Astrocyte (in vitro differentiated cells and primary cell): ENCODE measurements at regions not wholly inside any gene's neighbourhood (a gene's known extent, or its start where the extent isn't known, plus 50 kb on each side); places are given as distances from the start of the nearest gene placed in this dataset.

Experiments
- DNase-seq: peaks from one replicate; pipeline ENCODE4 v3.0.0-alpha.2; 2010; ENCODE audit warnings: low read depth
- FAIRE-seq: peaks from 2 replicates; lab custom pipeline; 2011; peaks lifted over from hg19 to GRCh38; lab: Jason Lieb, UNC
- H2AFZ ChIP-seq: 2 replicates; pipeline ENCODE4 v1.6.0; 2012; ENCODE audit warnings: low read depth, low read length, inconsistent platforms
- H3K27ac ChIP-seq: 2 replicates; pipeline ENCODE4 v1.5.1; 2011; ENCODE audit warnings: low read depth, low read length, inconsistent platforms
- H3K27me3 ChIP-seq: 2 replicates; pipeline ENCODE4 v1.6.0; 2011; ENCODE audit warnings: low read length, inconsistent platforms; ENCODE audit not compliant: insufficient read depth
- H3K36me3 ChIP-seq: 2 replicates; pipeline ENCODE4 v1.5.1; 2011; ENCODE audit warnings: low read length, inconsistent platforms; ENCODE audit not compliant: insufficient read depth
- H3K4me1 ChIP-seq: 2 replicates; pipeline ENCODE4 v1.5.1; 2011; ENCODE audit warnings: low read length, inconsistent platforms; ENCODE audit not compliant: insufficient read depth
- H3K4me2 ChIP-seq: 2 replicates; pipeline ENCODE4 v1.6.0; 2012; ENCODE audit warnings: low read length, inconsistent platforms
- H3K4me3 ChIP-seq: 2 replicates; pipeline ENCODE4 v1.5.1; 2011; ENCODE audit warnings: low read depth, mild to moderate bottlenecking, low read length, inconsistent platforms; ENCODE audit not compliant: insufficient read depth
- H3K79me2 ChIP-seq: 2 replicates; pipeline ENCODE4 v1.6.0; 2012; ENCODE audit warnings: mild to moderate bottlenecking, low read length, inconsistent platforms; ENCODE audit not compliant: insufficient read depth
- H3K9ac ChIP-seq: 2 replicates; pipeline ENCODE4 v1.6.0; 2012; ENCODE audit warnings: mild to moderate bottlenecking, low read length, inconsistent platforms
- H3K9me3 ChIP-seq: 2 replicates; pipeline ENCODE4 v1.5.1; 2012; ENCODE audit warnings: low read depth, mild to moderate bottlenecking, low read length, inconsistent platforms; ENCODE audit not compliant: insufficient read depth
- H4K20me1 ChIP-seq: 2 replicates; pipeline ENCODE4 v1.6.0; 2012; ENCODE audit warnings: low read length, inconsistent platforms; ENCODE audit not compliant: insufficient read depth
- H3K27ac Mint-ChIP-seq: one replicate; pipeline ENCODE4 v1.8.0; 2021; ENCODE audit warnings: mild to moderate bottlenecking, mixed read lengths; ENCODE audit not compliant: unreplicated experiment
- H3K27me3 Mint-ChIP-seq: one replicate; pipeline ENCODE4 v1.8.0; 2021; ENCODE audit warnings: low read depth, mixed read lengths; ENCODE audit not compliant: unreplicated experiment
- H3K36me3 Mint-ChIP-seq: one replicate; pipeline ENCODE4 v1.8.0; 2021; ENCODE audit warnings: low read depth, mixed read lengths; ENCODE audit not compliant: unreplicated experiment
- H3K4me1 Mint-ChIP-seq: one replicate; pipeline ENCODE4 v1.8.0; 2021; ENCODE audit warnings: low read depth, mixed read lengths; ENCODE audit not compliant: unreplicated experiment
- H3K4me3 Mint-ChIP-seq: one replicate; pipeline ENCODE4 v1.8.0; 2021; ENCODE audit warnings: mild to moderate bottlenecking, moderate library complexity, mixed read lengths; ENCODE audit not compliant: unreplicated experiment
- H3K9me3 Mint-ChIP-seq: one replicate; pipeline ENCODE4 v1.8.0; 2021; ENCODE audit warnings: mild to moderate bottlenecking, mixed read lengths; ENCODE audit not compliant: unreplicated experiment
- EZH2 ChIP-seq: IDR thresholded peaks from 2 replicates; pipeline ENCODE4 v1.6.1; 2012; ENCODE audit warnings: mild to moderate bottlenecking, low read length, inconsistent platforms; ENCODE audit not compliant: insufficient read depth
- TF ChIP-seq, protein P1 (sequence below): IDR thresholded peaks from 2 replicates; pipeline ENCODE4 v1.5.1; 2011; ENCODE audit warnings: low read depth, mild to moderate bottlenecking, inconsistent platforms, low read length, moderate library complexity; ENCODE audit not compliant: insufficient read depth

DNA sequence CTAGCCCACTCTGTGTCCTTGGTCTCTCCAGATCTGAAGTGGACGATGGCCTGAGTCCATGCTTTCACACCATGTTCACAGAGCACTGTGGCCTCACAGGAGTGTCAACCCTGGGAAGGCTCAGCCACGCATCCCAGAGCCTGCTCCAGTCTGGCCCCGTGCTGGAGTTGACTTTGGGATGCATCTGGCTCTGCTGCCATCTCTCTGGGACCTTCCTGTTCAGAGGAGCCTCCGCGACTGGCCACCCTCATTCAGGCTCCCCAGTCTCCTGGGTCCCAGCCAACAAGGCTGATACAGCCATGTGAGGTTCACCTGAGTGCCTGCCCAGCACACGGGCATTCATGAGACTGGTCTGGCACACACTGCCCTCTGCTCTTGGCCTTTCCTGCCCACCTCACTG, 199.7 kb upstream of the RAB6C start:
- Histone ChIP-seq H3K9ac (no peak overlapping the region), H3K9me3 (no peaks in the 10 kb centered on the region), H2AFZ (no peak overlapping the region), H3K4me1 (no peaks in the 10 kb centered on the region), H3K27me3 (no peaks in the 10 kb centered on the region), H3K4me3 (no peak overlapping the region), H4K20me1 (no peaks in the 10 kb centered on the region), H3K36me3 (no peaks in the 10 kb centered on the region), H3K27ac (no peak overlapping the region), H3K4me2 (no peak overlapping the region), H3K79me2 (no peaks in the 10 kb centered on the region)
- DNase-seq: no peak
- Mint-ChIP-seq H3K36me3 (no peaks in the 10 kb centered on the region), H3K4me3 (no peak overlapping the region), H3K9me3 (no peaks in the 10 kb centered on the region), H3K4me1 (no peaks in the 10 kb centered on the region), H3K27me3 (peaks cover 31% of the 10 kb centered on the region), H3K27ac (no peak overlapping the region)
- TF ChIP-seq, protein P1, sequence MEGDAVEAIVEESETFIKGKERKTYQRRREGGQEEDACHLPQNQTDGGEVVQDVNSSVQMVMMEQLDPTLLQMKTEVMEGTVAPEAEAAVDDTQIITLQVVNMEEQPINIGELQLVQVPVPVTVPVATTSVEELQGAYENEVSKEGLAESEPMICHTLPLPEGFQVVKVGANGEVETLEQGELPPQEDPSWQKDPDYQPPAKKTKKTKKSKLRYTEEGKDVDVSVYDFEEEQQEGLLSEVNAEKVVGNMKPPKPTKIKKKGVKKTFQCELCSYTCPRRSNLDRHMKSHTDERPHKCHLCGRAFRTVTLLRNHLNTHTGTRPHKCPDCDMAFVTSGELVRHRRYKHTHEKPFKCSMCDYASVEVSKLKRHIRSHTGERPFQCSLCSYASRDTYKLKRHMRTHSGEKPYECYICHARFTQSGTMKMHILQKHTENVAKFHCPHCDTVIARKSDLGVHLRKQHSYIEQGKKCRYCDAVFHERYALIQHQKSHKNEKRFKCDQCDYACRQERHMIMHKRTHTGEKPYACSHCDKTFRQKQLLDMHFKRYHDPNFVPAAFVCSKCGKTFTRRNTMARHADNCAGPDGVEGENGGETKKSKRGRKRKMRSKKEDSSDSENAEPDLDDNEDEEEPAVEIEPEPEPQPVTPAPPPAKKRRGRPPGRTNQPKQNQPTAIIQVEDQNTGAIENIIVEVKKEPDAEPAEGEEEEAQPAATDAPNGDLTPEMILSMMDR: no peak
- TF ChIP-seq EZH2: no peak
- FAIRE-seq: no peak

DNA sequence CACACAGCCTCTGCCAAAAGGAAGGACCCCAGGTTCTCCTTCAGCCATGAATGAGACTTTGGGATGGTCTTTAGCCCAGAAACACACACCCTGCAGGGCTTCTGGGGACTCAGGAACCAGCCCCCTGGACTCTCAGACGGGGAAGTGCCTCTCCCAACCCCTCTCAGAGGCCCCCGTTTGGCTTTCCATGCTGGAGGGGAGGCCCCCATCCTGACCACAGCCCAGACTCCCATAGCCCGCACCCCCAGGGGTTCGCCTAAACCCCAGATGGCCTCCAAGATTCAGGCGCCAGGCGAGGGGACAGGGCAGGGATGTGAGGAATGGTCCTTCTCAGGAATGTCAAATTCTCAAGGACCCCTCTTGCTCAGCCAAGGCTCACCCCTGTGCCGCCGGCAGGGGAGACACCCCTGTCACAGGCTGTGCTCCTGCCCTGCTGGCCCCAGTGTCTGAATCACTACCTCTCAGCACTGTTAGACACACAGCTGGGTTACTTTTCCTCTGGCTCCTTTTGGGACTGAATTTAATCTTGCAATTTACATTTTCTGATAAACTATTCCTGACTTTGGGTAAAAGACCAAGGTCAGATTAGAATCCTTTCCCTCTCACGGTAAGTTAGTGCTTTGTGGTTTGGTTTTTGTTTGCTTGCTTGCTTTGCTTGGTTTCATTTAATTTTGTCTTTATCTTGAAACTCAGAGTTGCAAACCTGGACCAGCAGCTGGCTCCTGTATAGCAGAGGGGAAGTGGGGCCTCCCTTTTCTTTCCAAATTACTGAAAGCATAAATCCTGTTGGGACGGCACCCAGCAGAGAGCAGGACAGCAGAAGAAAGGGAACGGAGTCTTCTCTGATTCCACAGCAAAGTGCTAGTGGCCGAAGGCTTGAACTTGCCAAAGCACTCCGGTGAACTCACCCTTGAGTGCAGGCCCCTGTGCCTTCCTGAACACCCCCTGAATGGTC, 198.9 kb upstream of the RAB6C start:
- Histone ChIP-seq H3K36me3 (no peaks in the 10 kb centered on the region), H3K4me3 (no peak overlapping the region), H3K9ac (no peak overlapping the region), H3K4me2 (no peak overlapping the region), H4K20me1 (no peaks in the 10 kb centered on the region), H3K79me2 (no peaks in the 10 kb centered on the region), H3K4me1 (no peaks in the 10 kb centered on the region), H3K27me3 (no peaks in the 10 kb centered on the region), H3K27ac (no peak overlapping the region), H3K9me3 (no peaks in the 10 kb centered on the region), H2AFZ (no peak overlapping the region)
- FAIRE-seq (no peak), DNase-seq (no peak)
- H3K4me3 Mint-ChIP-seq: no peak overlapping the region
- no peaks in the 10 kb centered on the region for H3K36me3 Mint-ChIP-seq
- TF ChIP-seq, protein P1: no peak
- TF ChIP-seq EZH2: no peak
- peaks cover 31% of the 10 kb centered on the region for H3K27me3 Mint-ChIP-seq
- H3K9me3 Mint-ChIP-seq: no peaks in the 10 kb centered on the region
- no peak overlapping the region for H3K27ac Mint-ChIP-seq
- no peaks in the 10 kb centered on the region for H3K4me1 Mint-ChIP-seq
